LNCaP clone FGC (cell line): ENCODE measurements at regions not wholly inside any gene's neighbourhood (a gene's known extent, or its start where the extent isn't known, plus 50 kb on each side); places are given as distances from the start of the nearest gene placed in this dataset.

Source experiments
- DNase-seq: peaks from one replicate; pipeline ENCODE4 v3.0.0-alpha.2; 2011; ENCODE audit warnings: low read depth
- H3K4me3 ChIP-seq: 2 replicates; pipeline ENCODE4 v1.5.1; 2011; ENCODE audit warnings: mild to moderate bottlenecking, low read depth, low read length, control low read depth
- CTCF ChIP-seq: IDR thresholded peaks from 2 replicates; pipeline ENCODE4 v1.5.1; 2012; ENCODE audit warnings: mild to moderate bottlenecking; ENCODE audit not compliant: control insufficient read depth, insufficient read depth; ENCODE audit errors: extremely low read depth

GRCh38 chr10:8590518-8590917 lies 536.0 kb downstream of the GATA3 start:
- TF ChIP-seq CTCF, result no peak
- no peak overlapping the region for H3K4me3 ChIP-seq
- DNase-seq, result no peak

- DNase-seq, result no peak
- no peak for TF ChIP-seq CTCF
- H3K4me3 ChIP-seq, result no peak overlapping the region
Observed at GRCh38 chr10:8591640-8592039, 537.2 kb downstream of the GATA3 start.

DNA sequence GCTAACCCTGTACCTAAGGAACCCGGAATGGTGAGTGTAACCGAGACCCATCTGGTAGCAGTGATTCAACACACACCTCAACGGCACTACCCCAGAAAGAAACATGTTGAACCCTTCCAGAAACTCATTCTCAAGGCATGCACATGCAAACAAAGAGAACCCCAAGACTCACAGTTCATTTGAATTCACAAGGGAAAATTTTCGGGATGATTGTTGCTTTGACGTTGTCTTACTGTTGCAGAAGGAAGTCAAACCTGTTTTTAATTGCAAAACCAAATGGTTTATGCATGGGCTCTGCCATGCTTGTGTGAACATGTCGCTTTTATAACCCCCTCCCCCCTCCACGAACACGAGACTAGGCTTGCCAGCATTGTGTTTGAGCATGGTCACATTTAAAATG lies 539.7 kb downstream of the GATA3 start:
- no peak for TF ChIP-seq CTCF
- no peak overlapping the region for H3K4me3 ChIP-seq
- DNase-seq, result no peak

DNA sequence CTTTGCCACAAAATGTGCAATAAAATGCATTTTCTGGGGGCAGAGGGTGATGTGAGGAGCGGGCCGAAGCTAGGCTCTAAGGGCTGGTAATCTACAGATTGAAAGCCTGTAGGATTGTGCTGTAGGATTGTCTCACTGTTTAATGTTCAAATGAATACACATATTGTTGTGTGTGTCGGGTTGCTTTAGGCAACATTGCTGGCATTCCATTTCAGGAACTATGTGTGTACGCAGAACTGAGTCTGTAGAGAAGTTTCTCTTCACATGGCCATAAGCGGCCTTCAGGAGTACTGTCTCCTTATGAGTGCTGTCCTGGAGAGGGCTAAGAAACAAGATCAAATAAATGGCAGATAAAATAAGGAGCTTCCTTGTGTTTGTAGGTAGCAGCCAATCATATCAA lies 540.2 kb downstream of the GATA3 start:
- no peak for TF ChIP-seq CTCF
- DNase-seq, result no peak
- H3K4me3 ChIP-seq, result no peak overlapping the region

DNA sequence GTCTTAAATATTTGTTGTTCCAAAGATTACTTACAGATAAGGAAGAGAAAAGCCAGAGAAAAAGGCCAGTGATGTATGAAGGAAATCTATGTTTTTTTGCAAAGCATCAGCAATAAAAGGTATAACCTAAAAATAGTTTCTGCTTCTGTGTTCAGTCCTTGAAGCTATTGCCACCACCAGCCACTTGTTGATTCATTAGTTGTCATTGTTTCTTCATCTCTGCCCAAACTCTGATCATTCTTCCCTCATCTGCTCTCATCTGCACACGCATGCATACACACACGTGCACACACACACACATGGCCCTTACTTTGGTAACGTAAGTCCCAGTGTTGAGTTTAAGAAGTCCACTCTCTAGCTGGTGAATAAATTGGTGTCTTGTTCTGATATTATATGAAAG lies 540.7 kb downstream of the GATA3 start:
- no peak for TF ChIP-seq CTCF
- no peak for DNase-seq

DNA sequence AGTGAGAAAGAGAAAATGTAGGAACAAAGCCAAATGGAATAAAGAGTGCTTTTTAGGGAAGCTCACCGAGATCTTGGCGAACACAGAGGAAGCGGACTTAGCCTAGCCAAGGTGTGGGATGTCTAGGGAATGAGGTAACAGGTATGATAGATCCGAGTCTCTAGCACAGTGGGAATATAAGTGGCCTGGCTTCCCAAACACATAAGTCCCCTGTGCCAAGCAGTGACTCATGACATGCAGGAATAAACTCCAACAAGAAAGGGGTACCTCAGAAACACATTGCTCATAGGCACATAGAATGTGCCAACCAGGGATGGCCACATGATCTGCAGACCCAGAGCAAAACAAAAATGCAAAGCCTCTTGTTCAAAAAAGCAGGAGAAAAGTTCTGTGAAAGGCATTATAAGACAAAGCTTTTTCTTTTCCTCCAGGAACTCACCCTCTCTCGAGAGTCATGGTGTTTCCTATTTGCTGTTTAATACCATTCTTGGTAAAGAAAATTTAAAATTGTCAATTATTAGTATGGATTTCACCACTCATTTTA lies 542.5 kb downstream of the GATA3 start:
- no peak for TF ChIP-seq CTCF
- DNase-seq, result no peak
- no peak overlapping the region for H3K4me3 ChIP-seq

More for the DNA sequence above, 540.7 kb downstream of the GATA3 start:
- H3K4me3 ChIP-seq, result no peak overlapping the region

DNA sequence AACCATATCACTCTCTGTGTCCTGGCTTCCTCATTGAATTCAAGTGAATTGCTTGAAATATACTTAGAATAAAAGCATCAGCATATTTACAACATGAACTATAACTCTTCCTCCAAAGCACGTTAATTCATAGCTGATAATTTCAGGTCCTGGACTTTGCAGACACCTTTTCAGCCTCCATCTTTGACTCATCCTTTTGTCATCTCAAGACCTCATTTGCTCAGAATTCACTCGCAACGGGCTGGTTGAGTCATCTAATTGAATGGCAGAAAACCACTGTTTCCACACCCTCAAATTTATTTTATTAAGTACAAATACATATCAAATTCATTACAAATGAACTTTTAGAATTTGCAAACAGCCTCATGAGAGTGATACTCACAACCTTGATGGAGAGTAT lies 545.7 kb downstream of the GATA3 start:
- TF ChIP-seq CTCF, result no peak
- DNase-seq, result no peak
- H3K4me3 ChIP-seq, result no peak overlapping the region
